ENCODE measurements at regions not wholly inside any gene's neighbourhood (a gene's known extent, or its start where the extent isn't known, plus 50 kb on each side); places are given as distances from the start of the nearest gene placed in this dataset.

- Histone ChIP-seq H3K27me3 (no peaks in the 10 kb centered on the region), H3K4me3 (no peak overlapping the region), H3K4me1 (no peaks in the 10 kb centered on the region), H3K36me3 (no peaks in the 10 kb centered on the region), H3K27ac (no peak overlapping the region), H3K9me3 (no peaks in the 10 kb centered on the region)
- intact Hi-C loops (cut with DNase I): loop anchor here in 2 of 3 donors (10.0 kb wide), 1 partner anchor 143 kb away; no protein-coding TSS in a partner anchor
- peak; percentile 50 to 78 (median 77) for ATAC-seq
- peak in 2 of 4 donors; percentile 62 to 63 for TF ChIP-seq CTCF (IDR thresholded peaks at IDR 0.05)
- FAIRE-seq: peak; percentile 87
- no peak for DNase-seq
- 8% methylated on average over 3 of the region's 3 CpGs for WGBS, 2 donors
These were observed 105.4 kb upstream of the CCDC54 start for GRCh38 chr3:107271787-107272387.

GRCh38 chr3:107272471-107272870 lies 104.8 kb upstream of the CCDC54 start:
- Histone ChIP-seq H3K36me3 (no peaks in the 10 kb centered on the region), H3K9me3 (no peaks in the 10 kb centered on the region), H3K4me1 (no peaks in the 10 kb centered on the region), H3K27ac (no peak overlapping the region), H3K4me3 (no peak overlapping the region), H3K27me3 (no peaks in the 10 kb centered on the region)
- FAIRE-seq (no peak), DNase-seq (no peak), ATAC-seq (no peak)
- intact Hi-C loops (cut with DNase I): loop anchor here in 2 of 3 donors (10.0 kb wide), 1 partner anchor 142 kb away; no protein-coding TSS in a partner anchor
- WGBS, 2 donors: 41 to 44% methylated on average over 2 of the region's 2 CpGs
- no peak for TF ChIP-seq CTCF (IDR thresholded peaks at IDR 0.05)

DNA sequence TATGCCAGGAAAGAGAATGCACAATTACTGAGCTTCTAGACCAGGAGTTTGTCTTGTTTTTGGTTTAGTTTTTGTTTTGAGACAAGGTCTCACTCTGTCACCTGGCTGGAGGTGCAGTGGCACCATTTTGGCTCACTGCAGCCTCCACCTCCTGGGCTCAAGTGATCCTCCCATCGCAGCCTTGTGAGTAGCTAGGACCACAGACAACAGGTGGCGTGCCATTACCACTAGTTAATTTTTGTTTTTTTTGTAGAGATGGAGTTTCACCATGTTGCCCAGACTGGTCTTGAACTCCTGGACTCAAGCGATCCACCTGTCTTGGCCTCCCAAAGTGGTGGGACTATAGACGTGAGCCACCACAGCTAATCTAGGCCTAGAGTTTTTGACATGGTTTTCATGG lies 104.4 kb upstream of the CCDC54 start:
- DNase-seq (no peak), FAIRE-seq (no peak), ATAC-seq (no peak)
- Histone ChIP-seq H3K4me3 (no peak overlapping the region), H3K4me1 (no peaks in the 10 kb centered on the region), H3K36me3 (no peaks in the 10 kb centered on the region), H3K27me3 (no peaks in the 10 kb centered on the region), H3K27ac (no peak overlapping the region), H3K9me3 (no peaks in the 10 kb centered on the region)
- intact Hi-C loops (cut with DNase I): loop anchor here in 2 of 3 donors (10.0 kb wide), 1 partner anchor 142 kb away; no protein-coding TSS in a partner anchor
- 80 to 90% methylated on average over 4 of the region's 4 CpGs for WGBS, 2 donors
- TF ChIP-seq CTCF (IDR thresholded peaks at IDR 0.05): no peak

DNA sequence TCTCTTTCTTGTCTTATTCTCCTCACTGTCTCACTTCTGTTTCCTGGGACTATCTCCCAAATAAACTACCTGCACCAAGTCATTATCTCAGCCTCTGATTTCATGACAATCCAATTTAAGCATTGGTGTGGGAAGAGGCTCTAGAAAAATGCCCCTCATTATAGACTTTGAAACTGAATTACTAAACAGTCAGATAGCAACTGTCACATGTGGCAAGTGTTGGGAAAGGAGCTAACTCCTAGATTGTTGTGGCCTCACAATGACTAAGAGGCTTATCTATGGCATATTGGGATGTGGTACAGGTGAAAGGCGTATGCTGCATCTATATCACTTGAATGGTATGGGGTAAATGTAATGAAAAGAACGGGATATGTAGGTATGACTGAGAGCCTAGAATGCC lies 103.5 kb upstream of the CCDC54 start:
- H3K4me3 ChIP-seq: no peak overlapping the region
- no peaks in the 10 kb centered on the region for H3K9me3 ChIP-seq
- WGBS, 2 donors: 76 to 82% methylated on average over 2 of the region's 2 CpGs
- H3K36me3 ChIP-seq: no peaks in the 10 kb centered on the region
- H3K27me3 ChIP-seq: no peaks in the 10 kb centered on the region
- TF ChIP-seq CTCF (IDR thresholded peaks at IDR 0.05): no peak
- FAIRE-seq (no peak), DNase-seq (no peak), ATAC-seq (no peak)
- intact Hi-C loops (cut with DNase I): loop anchor here in 2 of 3 donors (10.0 kb wide), 1 partner anchor 141 kb away; no protein-coding TSS in a partner anchor
- H3K4me1 ChIP-seq: no peaks in the 10 kb centered on the region
- no peak overlapping the region for H3K27ac ChIP-seq

- no peak for DNase-seq
- Histone ChIP-seq H3K36me3 (no peaks in the 10 kb centered on the region), H3K27ac (no peak overlapping the region), H3K27me3 (no peaks in the 10 kb centered on the region), H3K4me1 (no peaks in the 10 kb centered on the region), H3K4me3 (no peak overlapping the region), H3K9me3 (no peaks in the 10 kb centered on the region)
- intact Hi-C loops (cut with DNase I): loop anchor here in 2 of 3 donors (10.0 kb wide), 1 partner anchor 139 kb away; no protein-coding TSS in a partner anchor
- no peak for TF ChIP-seq CTCF (IDR thresholded peaks at IDR 0.05)
- ATAC-seq: no peak
- WGBS, 2 donors: 83 to 90% methylated on average over 2 of the region's 2 CpGs
- no peak for FAIRE-seq
These were observed 101.7 kb upstream of the CCDC54 start for GRCh38 chr3:107275511-107275910.

Measured in pancreas (tissue), 10 donors.